Midbrain (tissue), 1 donor: ENCODE measurements at regions not wholly inside any gene's neighbourhood (a gene's known extent, or its start where the extent isn't known, plus 50 kb on each side); places are given as distances from the start of the nearest gene placed in this dataset.
"Not testable (repeated sequence)": the region's sequence is repeated elsewhere in the genome, so short reads cannot be mapped to it uniquely, and the experiment has no call there.

Experiments
- DNase-seq: peaks from one replicate; lab custom pipeline; 2025; lab: John Stamatoyannopoulos, UW

- no peak for DNase-seq
These were observed 254.6 kb upstream of the GK2 start for GRCh38 chr4:79662651-79663050.

- DNase-seq, result no peak
These were observed 253.2 kb upstream of the GK2 start for GRCh38 chr4:79661196-79661595.

GRCh38 chr4:79659308-79659870, 251.4 kb upstream of the GK2 start:
- DNase-seq, result not testable (repeated sequence)

GRCh38 chr4:79657379-79657778, 249.4 kb upstream of the GK2 start:
- no peak for DNase-seq

- DNase-seq, result no peak
These were observed 245.8 kb upstream of the GK2 start for GRCh38 chr4:79653871-79654270.

- DNase-seq, result no peak
These were observed 244.7 kb upstream of the GK2 start for GRCh38 chr4:79652738-79653137.

- DNase-seq, result no peak
These were observed 244.2 kb upstream of the GK2 start for GRCh38 chr4:79652232-79652631.

- no peak for DNase-seq
These were observed 243.4 kb upstream of the GK2 start for GRCh38 chr4:79651456-79651855.

GRCh38 chr4:79650794-79651431, 242.9 kb upstream of the GK2 start:
- no peak for DNase-seq

- DNase-seq, result no peak
These were observed 242.2 kb upstream of the GK2 start for GRCh38 chr4:79650217-79650616.

GRCh38 chr4:79645942-79646341, 237.9 kb upstream of the GK2 start:
- no peak for DNase-seq

- no peak for DNase-seq
These were observed 230.7 kb upstream of the GK2 start for GRCh38 chr4:79638735-79639134.

GRCh38 chr4:79636991-79637390, 229.0 kb upstream of the GK2 start:
- DNase-seq, result no peak

GRCh38 chr4:79634111-79634510, 226.1 kb upstream of the GK2 start:
- no peak for DNase-seq

- DNase-seq, result no peak
These were observed 224.1 kb upstream of the GK2 start for GRCh38 chr4:79632114-79632513.

GRCh38 chr4:79626611-79627010, 218.6 kb upstream of the GK2 start:
- no peak for DNase-seq

- DNase-seq, result no peak
These were observed 218.1 kb upstream of the GK2 start for GRCh38 chr4:79626101-79626500.

GRCh38 chr4:79625361-79625760, 217.3 kb upstream of the GK2 start:
- DNase-seq, result no peak

GRCh38 chr4:79623021-79623870, 215.2 kb upstream of the GK2 start:
- DNase-seq, result no peak

GRCh38 chr4:79621061-79621460, 213.0 kb upstream of the GK2 start:
- DNase-seq, result no peak

GRCh38 chr4:79620617-79621016, 212.6 kb upstream of the GK2 start:
- DNase-seq, result no peak

- no peak for DNase-seq
These were observed 205.4 kb upstream of the GK2 start for GRCh38 chr4:79613269-79613935.

- no peak for DNase-seq
These were observed 203.0 kb upstream of the GK2 start for GRCh38 chr4:79611026-79611425.
